Small intestine (tissue), 7 donors: ENCODE measurements at regions not wholly inside any gene's neighbourhood (a gene's known extent, or its start where the extent isn't known, plus 50 kb on each side); places are given as distances from the start of the nearest gene placed in this dataset.
"Not testable (repeated sequence)": the region's sequence is repeated elsewhere in the genome, so short reads cannot be mapped to it uniquely, and the experiment has no call there.

Source experiments
- DNase-seq, 2 donors: peaks; one replicate each; pipeline versions ENCODE4 v3.0.0 to v3.0.0-alpha.2; 2013
- FAIRE-seq: peaks from 2 replicates; lab custom pipeline; 2012; peaks lifted over from hg19 to GRCh38; lab: Jason Lieb, UNC
- H3K27ac ChIP-seq, 3 donors: one replicate each; pipeline ENCODE4 v1.5.1; 2013; ENCODE audit warnings: low read length in 2 of 3, mild to moderate bottlenecking in 2 of 3, control low read depth in 1 of 3, inconsistent platforms in 1 of 3, low read depth in 1 of 3, moderate library complexity in 1 of 3
- H3K27me3 ChIP-seq, 3 donors: one replicate each; pipeline ENCODE4 v1.6.1; 2013; ENCODE audit warnings: low read length in 3 of 3, inconsistent platforms in 1 of 3; ENCODE audit not compliant: control insufficient read depth in 3 of 3, insufficient read depth in 3 of 3
- H3K36me3 ChIP-seq, 3 donors: one replicate each; pipeline ENCODE4 v1.6.1; 2013; ENCODE audit warnings: low read length in 3 of 3, inconsistent platforms in 1 of 3, low read depth in 1 of 3, mild to moderate bottlenecking in 1 of 3, moderate library complexity in 1 of 3; ENCODE audit not compliant: control insufficient read depth in 3 of 3, insufficient read depth in 2 of 3
- H3K4me1 ChIP-seq, 3 donors: one replicate each; pipeline ENCODE4 v1.6.1; 2013; ENCODE audit warnings: low read length in 2 of 3, inconsistent platforms in 1 of 3, low read depth in 1 of 3, mild to moderate bottlenecking in 1 of 3, moderate library complexity in 1 of 3; ENCODE audit not compliant: control insufficient read depth in 3 of 3, insufficient read depth in 2 of 3
- H3K4me3 ChIP-seq, 3 donors: one replicate each; pipeline ENCODE4 v1.5.1; 2013; ENCODE audit warnings: low read length in 3 of 3, control low read depth in 1 of 3, inconsistent platforms in 1 of 3, low read depth in 1 of 3, mild to moderate bottlenecking in 1 of 3, moderate library complexity in 1 of 3
- H3K9me3 ChIP-seq, 2 donors: one replicate each; pipeline ENCODE4 v1.6.1; 2013; ENCODE audit warnings: low read depth in 1 of 2, low read length in 1 of 2; ENCODE audit not compliant: control insufficient read depth in 2 of 2, insufficient read depth in 1 of 2
- WGBS, 3 donors: extraction: QIAGEN DNeasy Blood & Tissue Kit; methylation state at CpG; one replicate each; pipeline ENCODE4 v1.1.7; 2013; 5-methylcytosine and 5-hydroxymethylcytosine counted together
- donor health status: healthy with polysubstance abuse.
- donor health status: control.
- donor health status: control.
- donor health status: Bipolar disorder and iron deficiency.
- donor health status: healthy.

DNA sequence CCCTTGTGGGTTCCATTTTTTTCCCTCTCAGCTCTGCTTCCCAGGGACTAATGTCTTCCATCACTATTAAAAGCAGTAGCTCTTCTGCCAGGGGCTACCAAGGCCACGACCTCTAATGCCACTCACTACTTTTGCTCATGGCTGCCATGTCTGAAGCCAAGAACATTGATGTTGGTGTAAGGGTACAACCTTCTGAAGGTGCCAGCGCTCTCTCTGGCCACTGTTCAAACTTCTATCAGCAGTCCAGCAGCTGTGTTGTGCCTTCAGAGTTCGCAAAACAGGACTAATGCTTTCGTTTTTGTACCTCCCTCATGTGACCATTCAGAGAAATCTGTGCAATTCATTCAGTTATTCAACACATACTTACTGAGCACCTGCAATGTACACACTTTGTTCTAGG lies 121.5 kb upstream of the ENPEP start:
- Histone ChIP-seq H3K36me3 (no peaks in the 10 kb centered on the region), H3K4me3 (no peak overlapping the region), H3K27ac (no peak overlapping the region), H3K9me3 (no peaks in the 10 kb centered on the region), H3K27me3 (no peaks in the 10 kb centered on the region), H3K4me1 (no peaks in the 10 kb centered on the region)
- no peak for FAIRE-seq
- 44 to 70% (median 53%) methylated on average over 4 of the region's 4 CpGs for WGBS, 3 donors
- DNase-seq, result no peak

DNA sequence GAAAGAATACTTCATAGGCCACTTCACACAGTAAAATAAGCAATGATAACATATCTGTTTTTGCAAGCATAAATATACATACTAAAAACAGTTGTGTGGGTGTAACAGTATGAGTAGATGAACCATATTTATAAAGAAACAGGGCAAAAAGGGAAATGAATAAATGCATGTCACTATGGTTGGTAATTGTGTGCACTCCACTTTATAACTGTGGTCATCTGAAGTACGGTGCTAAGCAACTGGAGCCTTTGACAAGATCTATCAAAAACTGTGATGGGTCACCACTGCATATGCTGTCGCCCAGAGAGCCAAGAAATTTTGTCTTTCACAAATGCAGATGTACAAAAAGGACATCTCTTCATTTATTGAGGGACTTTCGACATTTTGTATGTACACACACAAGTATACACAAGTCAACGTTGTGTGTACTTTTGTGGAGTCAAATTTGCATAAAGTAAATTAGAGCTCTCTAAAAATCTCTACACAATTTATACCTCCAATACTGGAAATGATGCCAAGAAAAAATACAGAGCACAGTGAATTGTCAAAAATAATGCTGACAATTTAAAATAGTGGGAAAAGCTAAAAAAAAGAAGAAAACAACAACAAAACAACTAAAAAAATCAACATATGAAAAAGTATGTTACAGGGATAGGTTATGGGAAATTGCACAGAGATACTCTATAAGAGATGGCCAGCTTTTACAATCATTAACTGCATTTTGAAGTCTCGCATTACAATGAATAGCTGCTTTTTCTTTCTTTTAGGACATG lies 123.1 kb upstream of the ENPEP start:
- H3K4me3 ChIP-seq, result no peak overlapping the region
- H3K36me3 ChIP-seq, result no peaks in the 10 kb centered on the region
- H3K9me3 ChIP-seq, result no peaks in the 10 kb centered on the region
- DNase-seq (no peak), FAIRE-seq (peak; percentile 41)
- WGBS, 3 donors, result 80 to 86% (median 83%) methylated on average over 5 of the region's 5 CpGs
- H3K27ac ChIP-seq, result no peak overlapping the region
- H3K27me3 ChIP-seq, result no peaks in the 10 kb centered on the region
- H3K4me1 ChIP-seq, result no peaks in the 10 kb centered on the region

DNA sequence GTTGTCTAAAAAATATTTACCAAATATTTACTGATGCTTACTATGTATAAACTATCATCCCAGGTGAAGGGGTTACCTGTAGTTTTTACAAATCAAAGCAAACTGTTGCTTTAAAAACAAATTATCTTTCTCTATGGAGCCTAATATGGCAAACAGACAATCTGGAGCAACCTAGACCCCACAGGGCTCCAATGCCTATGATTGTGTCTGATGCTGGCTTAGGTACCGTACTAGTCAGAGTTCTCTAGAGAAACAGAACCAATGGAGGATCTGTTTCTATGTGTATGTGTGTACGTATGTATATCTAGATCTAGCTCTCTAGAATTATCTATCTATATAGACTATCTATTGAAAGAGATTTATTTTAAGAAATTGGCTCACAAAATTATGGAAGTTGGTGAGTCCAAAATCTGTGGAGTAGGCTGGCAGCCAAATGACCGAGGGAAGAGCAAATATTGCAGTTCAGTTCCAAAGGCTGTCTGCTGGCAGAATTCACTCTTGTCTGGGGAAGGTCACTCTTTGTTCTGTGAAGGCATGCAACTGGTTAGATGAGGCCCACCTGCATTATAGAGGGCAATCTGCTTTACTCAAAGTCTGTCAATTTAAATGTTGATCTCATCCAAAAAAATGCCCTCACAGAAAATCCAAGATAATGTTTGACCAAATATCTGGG lies 127.1 kb upstream of the ENPEP start:
- WGBS, 3 donors, result 66 to 73% (median 68%) methylated on average over 3 of the region's 3 CpGs
- no peaks in the 10 kb centered on the region for H3K4me1 ChIP-seq
- no peaks in the 10 kb centered on the region for H3K27me3 ChIP-seq
- no peak overlapping the region for H3K27ac ChIP-seq
- DNase-seq, result no peak
- no peak overlapping the region for H3K4me3 ChIP-seq
- no peaks in the 10 kb centered on the region for H3K9me3 ChIP-seq
- no peaks in the 10 kb centered on the region for H3K36me3 ChIP-seq
- FAIRE-seq, result no peak

DNA sequence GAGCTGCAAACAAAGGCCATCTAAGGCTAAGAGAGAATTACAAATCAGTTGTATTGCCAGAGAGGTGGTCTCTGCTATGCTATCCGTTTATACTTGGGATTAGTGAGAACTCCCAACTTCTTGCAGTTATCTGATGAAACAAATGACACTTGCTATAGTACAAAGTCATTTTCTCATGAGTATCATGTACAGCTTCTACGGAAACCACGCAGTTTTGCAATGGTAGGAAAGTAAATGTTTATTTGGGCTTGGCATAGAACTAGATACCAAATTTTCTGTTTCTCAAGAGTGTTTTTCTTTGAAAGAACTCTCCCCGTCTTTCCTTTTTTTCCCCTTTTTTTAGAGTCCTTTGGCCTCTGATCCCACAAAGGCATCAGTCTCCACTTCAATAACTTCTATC lies 128.2 kb upstream of the ENPEP start:
- no peak for FAIRE-seq

DNA sequence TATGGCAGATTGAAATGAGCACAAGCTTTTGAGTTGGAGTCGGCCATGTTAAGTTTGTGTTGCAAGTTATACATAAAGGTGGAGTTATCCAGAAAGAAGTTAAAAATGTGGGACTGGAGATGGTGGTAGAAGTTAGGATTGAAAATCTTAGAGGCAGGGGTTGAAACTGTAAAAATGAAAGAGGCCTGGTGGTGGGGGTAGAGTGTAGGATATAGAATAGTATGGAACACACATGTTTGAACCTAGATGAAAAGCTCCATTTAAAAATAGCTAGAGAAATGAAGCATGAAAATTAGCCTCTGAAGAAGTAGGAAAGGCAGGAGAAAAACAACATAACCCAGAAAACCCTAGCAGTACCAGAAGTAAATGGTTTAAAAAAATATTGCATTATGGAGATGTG lies 131.8 kb upstream of the ENPEP start:
- no peaks in the 10 kb centered on the region for H3K4me1 ChIP-seq
- H3K27ac ChIP-seq, result no peak overlapping the region
- DNase-seq (peak; percentile 51 to 61), FAIRE-seq (peak; percentile 47)
- peaks cover 0 to 8% of the 10 kb centered on the region in 2 donors for H3K9me3 ChIP-seq
- WGBS, 3 donors, result 61 to 87% (median 82%) methylated on average over 1 of the region's 1 CpG
- H3K36me3 ChIP-seq, result no peaks in the 10 kb centered on the region
- no peak overlapping the region for H3K4me3 ChIP-seq
- H3K27me3 ChIP-seq, result no peaks in the 10 kb centered on the region

More for the DNA sequence above, 128.2 kb upstream of the ENPEP start:
- H3K27me3 ChIP-seq, result no peaks in the 10 kb centered on the region
- peaks cover 0 to 6% of the 10 kb centered on the region in 2 donors for H3K9me3 ChIP-seq
- DNase-seq, result no peak
- H3K36me3 ChIP-seq, result no peaks in the 10 kb centered on the region
- H3K4me3 ChIP-seq, result no peak overlapping the region
- H3K27ac ChIP-seq, result no peak overlapping the region
- WGBS, 3 donors, result 61 to 94% (median 70%) methylated on average over 4 of the region's 4 CpGs
- H3K4me1 ChIP-seq, result no peaks in the 10 kb centered on the region

DNA sequence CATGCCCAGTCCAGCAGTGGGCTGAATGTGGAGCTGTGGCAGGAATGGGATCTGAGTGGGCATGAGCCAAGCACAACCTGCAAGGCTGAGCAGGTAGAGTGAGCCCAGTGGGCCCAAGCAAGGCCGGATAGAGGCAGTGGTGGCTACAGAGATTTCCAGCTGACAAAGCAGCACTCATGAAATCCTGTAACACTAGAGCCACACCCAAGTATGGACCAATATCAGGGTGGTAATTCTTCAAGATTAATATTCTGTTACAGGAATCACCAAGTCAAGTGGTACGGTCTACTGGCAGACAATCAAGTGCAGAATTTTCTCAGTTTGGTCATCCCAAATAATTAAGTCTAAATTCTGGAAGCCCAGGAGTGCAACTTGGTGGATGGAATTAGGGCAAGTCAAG lies 132.4 kb upstream of the ENPEP start:
- H3K4me3 ChIP-seq, result no peak overlapping the region
- H3K4me1 ChIP-seq, result no peaks in the 10 kb centered on the region
- peaks cover 0 to 8% of the 10 kb centered on the region in 2 donors for H3K9me3 ChIP-seq
- no peak for FAIRE-seq
- no peaks in the 10 kb centered on the region for H3K36me3 ChIP-seq
- no peaks in the 10 kb centered on the region for H3K27me3 ChIP-seq
- 81 to 89% (median 83%) methylated on average over 2 of the region's 2 CpGs for WGBS, 3 donors
- no peak overlapping the region for H3K27ac ChIP-seq
- DNase-seq, result no peak

DNA sequence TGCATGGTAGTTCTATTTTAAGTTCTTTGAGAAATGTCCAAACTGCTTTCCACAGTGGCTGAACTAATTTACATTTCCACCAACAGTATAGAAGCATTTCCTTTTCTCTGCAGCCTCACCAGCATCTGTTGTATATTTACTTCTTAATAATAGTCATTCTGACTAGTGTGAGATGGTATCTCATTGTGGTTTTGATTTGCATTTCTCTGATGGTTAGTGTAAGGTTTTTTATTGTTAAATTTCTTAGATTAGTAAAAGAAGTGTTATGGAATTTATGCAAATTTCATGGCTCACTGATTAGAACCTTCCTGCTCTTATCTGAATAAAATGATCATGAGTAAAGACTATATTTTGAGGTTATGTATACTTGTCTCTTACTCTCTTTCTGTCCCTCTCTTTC lies 134.8 kb upstream of the ENPEP start:
- not testable (repeated sequence) for FAIRE-seq, H3K27me3 ChIP-seq, H3K4me3 ChIP-seq, H3K36me3 ChIP-seq, H3K27ac ChIP-seq, H3K9me3 ChIP-seq, H3K4me1 ChIP-seq, DNase-seq

DNA sequence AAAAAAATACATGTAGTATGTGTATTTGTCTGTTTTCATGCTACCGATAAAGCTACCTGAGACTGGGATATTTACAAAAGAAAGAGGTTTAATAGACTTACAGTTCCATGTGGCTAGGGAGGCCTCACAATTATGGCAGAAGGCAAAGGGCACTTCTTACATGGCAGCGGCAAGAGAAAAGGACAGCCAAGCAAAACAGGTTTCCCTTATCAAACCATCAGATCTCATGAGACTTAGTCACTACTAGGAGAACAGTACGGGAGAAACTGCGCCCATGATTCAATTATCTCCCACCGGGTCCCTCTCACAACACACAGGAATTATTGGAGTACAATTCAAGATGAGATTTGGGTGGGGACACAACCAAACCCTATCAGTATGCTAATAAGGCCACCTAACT lies 137.0 kb upstream of the ELOVL6 start:
- Histone ChIP-seq H3K36me3 (no peaks in the 10 kb centered on the region), H3K9me3 (peaks cover 0 to 7% of the 10 kb centered on the region in 2 donors), H3K4me1 (no peaks in the 10 kb centered on the region), H3K27me3 (no peaks in the 10 kb centered on the region), H3K27ac (no peak overlapping the region), H3K4me3 (no peak overlapping the region)
- 74 to 86% (median 82%) methylated on average over 5 of the region's 5 CpGs for WGBS, 3 donors
- DNase-seq (peak in 1 of 2 donors; percentile 21), FAIRE-seq (no peak)
